CD4-positive, alpha-beta T cell treated with Interleukin-21 for 1 hour (primary cell): ENCODE measurements at regions not wholly inside any gene's neighbourhood (a gene's known extent, or its start where the extent isn't known, plus 50 kb on each side); places are given as distances from the start of the nearest gene placed in this dataset.

ENCODE experiments used
- DNase-seq: peaks from one replicate; pipeline ENCODE4 v3.0.0-alpha.2; 2020

GRCh38 chr2:173649527-173650219, 295.0 kb downstream of the CDCA7 start:
- DNase-seq = no peak

GRCh38 chr2:173651891-173652290, 297.2 kb downstream of the CDCA7 start:
- DNase-seq = no peak

GRCh38 chr2:173652311-173652710, 297.6 kb downstream of the CDCA7 start:
- no peak for DNase-seq

- no peak for DNase-seq
These were observed 298.2 kb downstream of the CDCA7 start for GRCh38 chr2:173652767-173653431.

GRCh38 chr2:173653432-173653805, 298.7 kb downstream of the CDCA7 start:
- no peak for DNase-seq

GRCh38 chr2:173654161-173654895, 299.7 kb downstream of the CDCA7 start:
- DNase-seq = no peak

- no peak for DNase-seq
These were observed 300.2 kb downstream of the CDCA7 start for GRCh38 chr2:173654896-173655265.

- no peak for DNase-seq
These were observed 301.4 kb downstream of the CDCA7 start for GRCh38 chr2:173656086-173656485.

GRCh38 chr2:173657996-173658717, 303.5 kb downstream of the CDCA7 start:
- DNase-seq = no peak

GRCh38 chr2:173658946-173659371, 304.3 kb downstream of the CDCA7 start:
- DNase-seq = no peak

- no peak for DNase-seq
These were observed 304.8 kb downstream of the CDCA7 start for GRCh38 chr2:173659509-173659908.

GRCh38 chr2:173661586-173661985, 303.6 kb downstream of the SP3 start:
- no peak for DNase-seq

- DNase-seq = no peak
These were observed 301.8 kb downstream of the SP3 start for GRCh38 chr2:173663353-173663752.

- no peak for DNase-seq
These were observed 301.2 kb downstream of the SP3 start for GRCh38 chr2:173663835-173664512.

GRCh38 chr2:173664513-173664910, 300.7 kb downstream of the SP3 start:
- DNase-seq = no peak

GRCh38 chr2:173666171-173666888, 298.8 kb downstream of the SP3 start:
- no peak for DNase-seq

- DNase-seq = no peak
These were observed 298.2 kb downstream of the SP3 start for GRCh38 chr2:173667014-173667413.

- DNase-seq = no peak
These were observed 297.8 kb downstream of the SP3 start for GRCh38 chr2:173667415-173667814.

- DNase-seq = no peak
These were observed 295.8 kb downstream of the SP3 start for GRCh38 chr2:173669271-173669853.

GRCh38 chr2:173669888-173670287, 295.3 kb downstream of the SP3 start:
- no peak for DNase-seq

GRCh38 chr2:173672573-173673340, 292.4 kb downstream of the SP3 start:
- DNase-seq = no peak
